Liver (tissue), 3 donors: ENCODE measurements at regions not wholly inside any gene's neighbourhood (a gene's known extent, or its start where the extent isn't known, plus 50 kb on each side); places are given as distances from the start of the nearest gene placed in this dataset.

ENCODE experiments used
- FOXA1 ChIP-seq: IDR thresholded peaks from 2 replicates; pipeline ENCODE4 v1.6.1; 2016; ENCODE audit warnings: antibody characterized with exemption
- GABPA ChIP-seq, 2 donors: IDR thresholded peaks in 1 of 2; conservative IDR thresholded peaks in 1 of 2; 2 replicates each; pipeline ENCODE4 v1.6.1; 2016; ENCODE audit warnings: antibody characterized with exemption in 2 of 2, mild to moderate bottlenecking in 1 of 2, moderate library complexity in 1 of 2
- HNF4A ChIP-seq, 2 donors: conservative IDR thresholded peaks; 2 replicates each; pipeline ENCODE4 v1.6.1; 2016; ENCODE audit warnings: antibody characterized with exemption in 2 of 2, mild to moderate bottlenecking in 2 of 2
- HNF4G ChIP-seq: IDR thresholded peaks from 2 replicates; pipeline ENCODE4 v1.6.1; 2016; ENCODE audit warnings: antibody characterized with exemption
- JUND ChIP-seq, 2 donors: IDR thresholded peaks; 2 replicates each; pipeline ENCODE4 v1.6.1; 2016; ENCODE audit warnings: antibody characterized with exemption in 2 of 2
- NR2F2 ChIP-seq: IDR thresholded peaks from 2 replicates; pipeline ENCODE4 v1.6.1; 2016; ENCODE audit warnings: antibody characterized with exemption
- RAD21 ChIP-seq, 2 donors: IDR thresholded peaks; 2 replicates each; pipeline ENCODE4 v1.6.1; 2016; ENCODE audit warnings: antibody characterized with exemption in 2 of 2, mild to moderate bottlenecking in 2 of 2
- REST ChIP-seq: IDR thresholded peaks from 2 replicates; pipeline ENCODE4 v1.6.1; 2016; ENCODE audit warnings: antibody characterized with exemption, mild to moderate bottlenecking
- SP1 ChIP-seq: IDR thresholded peaks from 2 replicates; pipeline ENCODE4 v1.6.1; 2018; ENCODE audit warnings: antibody characterized with exemption, mild to moderate bottlenecking
- TAF1 ChIP-seq: conservative IDR thresholded peaks from 2 replicates; pipeline ENCODE4 v1.6.1; 2016; ENCODE audit warnings: antibody characterized with exemption, mild to moderate bottlenecking
- YY1 ChIP-seq: IDR thresholded peaks from 2 replicates; pipeline ENCODE4 v1.6.1; 2016; ENCODE audit warnings: antibody characterized with exemption, mild to moderate bottlenecking
- TF ChIP-seq, protein P1 (sequence below): fragments of 150-350 bp; IDR thresholded peaks from 2 replicates; pipeline ENCODE4 v1.5.1; 2017; ENCODE audit warnings: improper control_type of control experiment, low read depth, low read length; ENCODE audit not compliant: missing input control
- TF ChIP-seq, protein P2 (sequence below): IDR thresholded peaks from 2 replicates; pipeline ENCODE4 v1.6.1; 2016; ENCODE audit warnings: antibody characterized with exemption
- TF ChIP-seq, protein P3 (sequence below): IDR thresholded peaks from 2 replicates; pipeline ENCODE4 v1.6.1; 2016; ENCODE audit warnings: antibody characterized with exemption
- donor health status: healthy.
- donor health status: healthy.

DNA sequence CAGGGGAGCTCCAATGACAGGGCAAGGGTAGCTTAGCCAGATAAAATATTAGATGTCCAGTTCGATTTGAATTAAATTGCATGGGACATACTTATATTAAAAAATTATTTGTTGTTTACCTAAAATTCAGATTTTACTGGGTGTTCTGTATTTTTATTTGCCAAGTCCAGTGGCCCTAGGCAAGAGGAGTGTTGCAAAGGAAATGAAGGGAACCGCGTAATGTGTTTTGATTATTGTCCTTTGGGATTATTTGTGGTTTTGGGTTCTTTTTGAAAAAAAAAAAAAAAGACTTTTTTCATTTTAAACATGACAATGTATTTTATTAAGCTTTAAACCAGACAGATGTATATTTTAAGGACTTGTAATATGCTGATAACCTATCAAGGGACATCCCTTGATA, 179.3 kb downstream of the C9orf152 start:
- TF ChIP-seq, protein P1, sequence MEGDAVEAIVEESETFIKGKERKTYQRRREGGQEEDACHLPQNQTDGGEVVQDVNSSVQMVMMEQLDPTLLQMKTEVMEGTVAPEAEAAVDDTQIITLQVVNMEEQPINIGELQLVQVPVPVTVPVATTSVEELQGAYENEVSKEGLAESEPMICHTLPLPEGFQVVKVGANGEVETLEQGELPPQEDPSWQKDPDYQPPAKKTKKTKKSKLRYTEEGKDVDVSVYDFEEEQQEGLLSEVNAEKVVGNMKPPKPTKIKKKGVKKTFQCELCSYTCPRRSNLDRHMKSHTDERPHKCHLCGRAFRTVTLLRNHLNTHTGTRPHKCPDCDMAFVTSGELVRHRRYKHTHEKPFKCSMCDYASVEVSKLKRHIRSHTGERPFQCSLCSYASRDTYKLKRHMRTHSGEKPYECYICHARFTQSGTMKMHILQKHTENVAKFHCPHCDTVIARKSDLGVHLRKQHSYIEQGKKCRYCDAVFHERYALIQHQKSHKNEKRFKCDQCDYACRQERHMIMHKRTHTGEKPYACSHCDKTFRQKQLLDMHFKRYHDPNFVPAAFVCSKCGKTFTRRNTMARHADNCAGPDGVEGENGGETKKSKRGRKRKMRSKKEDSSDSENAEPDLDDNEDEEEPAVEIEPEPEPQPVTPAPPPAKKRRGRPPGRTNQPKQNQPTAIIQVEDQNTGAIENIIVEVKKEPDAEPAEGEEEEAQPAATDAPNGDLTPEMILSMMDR, result no peak
- TF ChIP-seq TAF1 (no peak), RAD21 (IDR thresholded peaks at IDR 0.05) (no peak), REST (no peak), SP1 (no peak), GABPA (IDR thresholded peaks at IDR 0.05 in 1 of 2, conservative IDR thresholded peaks at IDR 0.05 in 1 of 2) (no peak), YY1 (no peak), HNF4G (no peak), NR2F2 (no peak), HNF4A (conservative IDR thresholded peaks at IDR 0.05) (no peak), JUND (IDR thresholded peaks at IDR 0.05) (no peak), FOXA1 (no peak)
- TF ChIP-seq, protein P2, sequence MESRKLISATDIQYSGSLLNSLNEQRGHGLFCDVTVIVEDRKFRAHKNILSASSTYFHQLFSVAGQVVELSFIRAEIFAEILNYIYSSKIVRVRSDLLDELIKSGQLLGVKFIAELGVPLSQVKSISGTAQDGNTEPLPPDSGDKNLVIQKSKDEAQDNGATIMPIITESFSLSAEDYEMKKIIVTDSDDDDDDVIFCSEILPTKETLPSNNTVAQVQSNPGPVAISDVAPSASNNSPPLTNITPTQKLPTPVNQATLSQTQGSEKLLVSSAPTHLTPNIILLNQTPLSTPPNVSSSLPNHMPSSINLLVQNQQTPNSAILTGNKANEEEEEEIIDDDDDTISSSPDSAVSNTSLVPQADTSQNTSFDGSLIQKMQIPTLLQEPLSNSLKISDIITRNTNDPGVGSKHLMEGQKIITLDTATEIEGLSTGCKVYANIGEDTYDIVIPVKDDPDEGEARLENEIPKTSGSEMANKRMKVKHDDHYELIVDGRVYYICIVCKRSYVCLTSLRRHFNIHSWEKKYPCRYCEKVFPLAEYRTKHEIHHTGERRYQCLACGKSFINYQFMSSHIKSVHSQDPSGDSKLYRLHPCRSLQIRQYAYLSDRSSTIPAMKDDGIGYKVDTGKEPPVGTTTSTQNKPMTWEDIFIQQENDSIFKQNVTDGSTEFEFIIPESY, result no peak
- TF ChIP-seq, protein P3, sequence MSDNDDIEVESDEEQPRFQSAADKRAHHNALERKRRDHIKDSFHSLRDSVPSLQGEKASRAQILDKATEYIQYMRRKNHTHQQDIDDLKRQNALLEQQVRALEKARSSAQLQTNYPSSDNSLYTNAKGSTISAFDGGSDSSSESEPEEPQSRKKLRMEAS, result no peak
